GM03348 (cell line): ENCODE measurements at regions not wholly inside any gene's neighbourhood (a gene's known extent, or its start where the extent isn't known, plus 50 kb on each side); places are given as distances from the start of the nearest gene placed in this dataset.
A peak's percentile ranks its signal among the peaks of the same experiment; 100 is the strongest.
"Not testable (repeated sequence)": the region's sequence is repeated elsewhere in the genome, so short reads cannot be mapped to it uniquely, and the experiment has no call there.

Experiments
- DNase-seq: peaks from one replicate; pipeline ENCODE4 v3.0.0; 2012; ENCODE audit warnings: low spot score

DNA sequence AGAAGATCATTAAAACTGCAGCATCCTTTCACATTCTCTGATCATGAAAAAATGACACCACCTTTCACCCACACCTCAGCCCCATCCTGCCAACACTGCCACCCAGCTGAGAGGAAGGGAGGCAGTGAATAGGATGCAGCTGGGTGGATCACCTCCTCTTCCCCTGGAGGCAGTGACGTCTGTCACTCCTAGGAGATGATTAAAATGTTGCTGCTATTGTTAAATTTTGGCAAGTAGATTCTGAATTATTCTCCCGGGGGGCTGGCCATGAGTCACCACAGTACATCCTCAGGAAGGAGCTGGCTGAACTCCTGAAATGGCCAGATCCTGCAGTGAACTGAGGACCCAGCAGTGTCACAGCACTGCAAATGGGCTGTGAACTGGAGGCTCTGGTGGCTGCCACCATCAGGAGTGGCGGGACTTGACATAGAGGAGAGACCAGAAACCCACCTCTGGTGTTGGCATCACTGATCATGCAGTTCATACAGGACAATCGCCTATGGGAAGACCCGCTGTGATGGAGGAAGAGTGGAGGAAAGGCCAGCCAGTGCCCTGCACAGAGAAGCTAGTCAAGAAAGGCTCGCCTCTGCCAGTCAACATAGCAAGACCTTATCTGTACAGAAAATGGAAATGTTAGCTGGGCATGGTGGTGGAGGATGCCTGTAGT is 199.1 kb downstream of the FAM43A start:
- no peak for DNase-seq

GRCh38 chr3:194885766-194886165 is 200.1 kb downstream of the FAM43A start:
- no peak for DNase-seq

DNA sequence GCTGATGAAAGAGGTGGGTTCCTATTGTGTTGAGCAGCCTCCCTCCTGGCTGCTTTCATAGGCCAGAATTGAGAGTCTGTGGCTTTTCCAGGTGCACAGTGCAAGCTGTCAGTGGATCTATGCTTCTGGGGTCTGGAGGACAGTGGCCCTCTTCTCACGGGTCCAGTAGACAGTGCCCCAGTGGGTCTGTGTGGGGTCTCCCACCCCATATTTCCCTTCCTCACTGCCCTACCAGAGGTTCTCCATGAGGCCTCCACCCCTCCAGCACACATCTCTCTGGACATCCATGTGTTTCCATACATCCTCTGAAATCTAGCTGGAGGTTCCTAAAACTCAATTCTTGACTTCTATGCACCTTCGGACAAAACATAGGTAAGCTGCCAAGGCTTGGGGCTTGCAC is 201.2 kb downstream of the FAM43A start:
- DNase-seq, result no peak

- not testable (repeated sequence) for DNase-seq
These were observed 202.4 kb downstream of the FAM43A start for GRCh38 chr3:194888062-194888461.

- DNase-seq, result no peak
These were observed 203.2 kb downstream of the FAM43A start for GRCh38 chr3:194888916-194889315.

- no peak for DNase-seq
These were observed 204.4 kb downstream of the FAM43A start for GRCh38 chr3:194890091-194890490.

- DNase-seq, result no peak
These were observed 207.7 kb downstream of the FAM43A start for GRCh38 chr3:194893121-194893987.

- DNase-seq, result no peak
These were observed 208.9 kb downstream of the FAM43A start for GRCh38 chr3:194894538-194894937.

DNA sequence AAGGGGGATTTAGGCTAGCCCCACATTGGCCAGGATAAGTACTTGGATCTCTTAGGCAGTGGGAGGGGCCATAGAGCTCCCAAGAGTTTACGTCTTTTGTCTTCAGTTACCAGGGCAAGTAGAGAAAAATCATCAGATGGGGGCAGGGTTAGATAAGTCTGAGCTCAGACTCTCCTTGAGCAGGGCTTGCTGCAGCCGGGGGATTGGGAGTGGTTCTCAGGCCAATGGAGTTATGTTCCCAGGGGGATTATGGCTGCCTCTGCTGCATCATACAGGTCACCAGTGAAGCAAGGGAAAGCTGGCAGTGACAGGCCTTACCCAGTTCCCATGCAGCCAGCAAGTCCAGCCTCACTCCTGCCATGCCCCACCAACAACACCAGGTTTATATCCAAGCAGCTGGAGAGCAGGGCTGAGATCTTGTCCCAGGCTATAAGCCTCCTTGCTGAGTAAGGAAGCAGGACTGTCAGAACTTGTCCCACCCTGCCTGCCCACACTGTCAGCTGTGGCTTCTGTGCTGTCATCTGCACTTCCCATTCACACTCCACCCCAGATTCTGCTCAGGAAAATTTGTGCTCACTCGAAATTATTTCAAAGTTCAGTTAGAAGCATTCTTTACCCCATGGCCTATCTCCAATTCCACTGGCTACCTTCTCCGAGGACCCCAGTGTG is 215.3 kb downstream of the FAM43A start:
- DNase-seq, result no peak

- not testable (repeated sequence) for DNase-seq
These were observed 217.8 kb downstream of the FAM43A start for GRCh38 chr3:194903447-194903846.

DNA sequence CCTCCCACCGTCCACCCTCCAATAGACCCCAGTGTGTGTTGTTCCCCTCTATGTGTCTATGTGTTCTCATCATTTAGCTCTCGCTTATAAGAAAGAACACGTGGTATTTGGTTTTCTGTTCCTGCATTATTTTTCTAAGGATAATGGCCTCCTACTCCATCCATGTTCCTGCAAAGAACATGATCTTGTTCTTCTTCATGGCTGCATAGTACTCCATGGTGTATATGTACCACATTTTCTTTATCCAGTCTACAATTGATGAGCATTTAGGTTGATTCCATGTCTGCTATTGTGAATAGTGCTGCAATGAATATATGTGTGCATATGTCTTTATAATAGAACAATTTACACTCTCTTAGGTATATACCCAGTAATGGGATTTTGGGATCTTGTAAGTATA is 219.3 kb downstream of the FAM43A start:
- DNase-seq, result not testable (repeated sequence)

DNA sequence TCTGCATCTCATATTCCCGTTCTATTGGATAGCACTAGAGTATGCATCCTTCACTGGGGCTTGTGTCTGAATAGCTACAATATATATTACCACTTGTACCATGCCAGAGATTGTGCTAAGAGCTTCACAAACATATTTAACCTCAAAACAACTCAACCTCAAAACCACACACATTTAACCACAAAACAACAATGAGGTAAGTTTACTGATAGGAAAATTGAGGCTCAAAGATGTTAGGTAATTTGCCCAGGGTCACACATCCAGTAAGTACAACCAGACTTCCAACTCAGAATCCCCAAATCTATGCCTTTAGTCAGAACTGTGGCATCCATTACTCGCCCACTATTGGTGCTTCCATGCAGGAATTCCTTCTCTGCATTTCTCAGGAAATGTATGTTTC is 220.0 kb downstream of the FAM43A start:
- DNase-seq, result no peak

DNA sequence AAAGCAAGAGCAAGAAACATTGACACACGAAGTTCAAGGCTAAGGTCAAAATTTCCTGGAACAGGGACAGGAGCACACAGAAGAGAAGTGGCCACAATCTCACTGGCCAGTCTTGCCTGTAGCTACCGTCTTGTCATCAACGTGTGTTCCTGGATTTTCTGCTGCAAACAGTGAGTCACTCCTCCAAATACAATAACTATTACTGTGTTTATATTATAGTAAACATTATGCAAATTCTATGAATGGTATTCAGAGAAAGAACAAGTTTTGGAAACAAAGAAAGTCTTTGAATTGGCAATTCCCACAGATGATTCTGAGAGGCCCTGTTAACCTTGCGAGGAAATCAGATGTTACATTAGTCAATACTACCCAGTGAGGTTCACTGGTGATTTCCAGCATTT is 220.5 kb downstream of the FAM43A start:
- no peak for DNase-seq

GRCh38 chr3:194906970-194907629 is 221.4 kb downstream of the FAM43A start:
- no peak for DNase-seq

GRCh38 chr3:194907811-194908210 is 222.1 kb downstream of the FAM43A start:
- no peak for DNase-seq

GRCh38 chr3:194908496-194908895 is 222.8 kb downstream of the FAM43A start:
- no peak for DNase-seq

DNA sequence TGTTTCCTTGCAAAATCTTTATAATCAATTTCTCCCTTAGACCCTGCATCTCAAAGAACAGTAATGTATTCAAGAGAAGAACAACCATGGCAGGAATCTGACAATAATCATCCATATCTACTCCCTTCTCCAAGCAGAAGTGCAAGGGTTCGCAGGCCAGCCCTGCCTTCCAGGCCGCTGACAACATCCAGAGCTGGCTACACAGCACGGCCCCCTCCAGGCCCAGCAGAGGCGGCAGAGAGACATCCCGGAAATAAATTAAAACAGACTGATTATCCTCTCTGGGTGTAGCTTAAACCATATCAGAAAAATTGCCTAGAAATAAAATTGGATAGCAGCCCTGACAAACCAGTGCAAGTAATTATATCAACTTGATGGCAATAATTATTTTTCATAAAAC is 223.3 kb downstream of the FAM43A start:
- DNase-seq, result no peak

DNA sequence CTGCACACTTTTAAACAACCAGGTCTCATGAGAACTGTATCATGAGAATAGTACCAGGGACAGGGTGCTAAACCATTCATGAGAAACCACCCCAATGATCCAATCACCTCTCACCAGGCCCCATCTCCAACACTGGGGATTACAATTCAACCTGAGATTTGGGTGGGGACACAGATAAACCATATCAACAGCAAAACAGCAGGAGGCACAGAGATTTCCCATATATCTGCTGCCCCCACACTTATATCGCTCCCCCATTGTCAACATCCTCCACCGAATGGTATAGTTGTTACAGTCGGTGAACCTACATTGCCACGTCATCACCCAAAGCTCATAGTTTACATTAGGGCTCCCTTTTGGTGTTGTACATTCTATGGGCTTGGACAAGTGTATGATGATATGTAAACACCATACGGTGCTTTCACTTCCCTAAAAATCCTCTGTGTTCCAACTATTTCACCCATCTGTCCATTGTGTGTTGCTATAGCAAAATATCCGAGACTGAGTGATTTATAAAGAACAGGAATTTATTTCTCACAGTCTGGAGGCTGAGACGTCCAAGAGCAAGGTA is 224.8 kb downstream of the FAM43A start:
- DNase-seq, result no peak

DNA sequence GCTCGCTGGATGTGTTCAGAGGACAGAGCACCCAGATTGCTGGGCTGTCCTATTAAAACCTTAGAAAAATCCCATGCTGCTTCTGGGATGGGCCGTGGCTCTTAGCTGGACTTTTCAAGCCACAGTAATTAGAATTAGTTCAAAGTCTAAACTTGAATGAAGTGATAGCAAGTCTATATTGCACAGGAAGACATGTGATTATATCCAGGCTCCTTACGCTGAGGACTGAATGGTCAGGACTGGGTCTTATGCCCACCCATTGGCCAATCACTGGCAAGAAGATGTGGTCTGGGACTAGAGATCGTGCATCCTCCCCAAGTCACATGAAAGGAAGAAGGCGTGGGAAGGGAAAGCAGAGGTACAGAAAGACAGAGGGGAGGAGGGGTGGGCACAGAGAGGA is 227.6 kb downstream of the FAM43A start:
- no peak for DNase-seq

- DNase-seq, result not testable (repeated sequence)
These were observed 239.2 kb downstream of the FAM43A start for GRCh38 chr3:194924889-194925288.

DNA sequence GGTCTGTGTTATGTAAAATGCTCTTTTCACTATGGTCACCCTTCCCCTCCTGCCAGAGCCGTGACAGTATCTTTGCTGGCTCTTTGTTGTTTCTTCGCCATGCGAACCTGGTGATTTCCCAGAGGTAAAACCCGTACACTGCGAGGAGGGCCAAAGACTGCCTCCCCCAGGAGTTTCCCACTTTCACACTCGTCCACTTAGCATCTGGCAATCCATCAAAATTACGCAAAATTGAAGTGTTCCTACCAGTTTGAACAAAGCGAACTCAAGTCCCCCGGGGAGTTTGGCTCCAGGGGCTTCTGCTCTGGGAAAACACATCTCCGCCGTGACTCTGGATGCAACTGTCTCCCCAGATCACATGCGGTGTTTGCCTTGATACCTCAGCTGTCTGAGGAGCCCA is 239.9 kb downstream of the FAM43A start:
- no peak for DNase-seq

- DNase-seq, result peak; percentile 47
These were observed 242.5 kb downstream of the FAM43A start for GRCh38 chr3:194928227-194928626.
